ENCODE measurements at regions not wholly inside any gene's neighbourhood (a gene's known extent, or its start where the extent isn't known, plus 50 kb on each side); places are given as distances from the start of the nearest gene placed in this dataset.

GRCh38 chr18:56458770-56459712 is 179.4 kb downstream of the TXNL1 start:
- intact Hi-C loops (cut with micrococcal nuclease) (no loop called here), dilution Hi-C loops (cut with HindIII; ENCODE audit: low sequenced_read_pairs, unreplicated experiment) (no loop called here), in situ Hi-C loops (cut with MboI; ENCODE audit: low sequenced_read_pairs) (no loop called here)
- no peaks in the 10 kb centered on the region for H3K79me1 ChIP-seq (ENCODE audit: low read depth in 1 of 2, low read length in 2 of 2)
- no peak overlapping the region for H4K5ac ChIP-seq (ENCODE audit: low read depth, low read length)
- no peaks in the 10 kb centered on the region for H3K9me3 ChIP-seq (ENCODE audit: control insufficient read depth, insufficient read depth, low read length)
- WGBS, 2 experiments (ENCODE audit: extremely low coverage in 2 of 2, insufficient read length in 1 of 2): 100% methylated on average over 1 of the region's 13 CpGs; no CpG with 5 or more reads in 1 of the 2 experiments
- H4K91ac ChIP-seq (ENCODE audit: insufficient read depth, low read depth, low read length): no peak overlapping the region
- H3K4me2 ChIP-seq (ENCODE audit: low read depth, low read length): no peak overlapping the region
- no peak overlapping the region for H3K9ac ChIP-seq (ENCODE audit: low read depth, low read length)
- H2BK120ac ChIP-seq (ENCODE audit: low read depth, low read length): no peak overlapping the region
- CTCF ChIA-PET: no interaction called here
- H3K56ac ChIP-seq (ENCODE audit: extremely low read depth, insufficient read depth, low read length): no peak overlapping the region
- no peak overlapping the region for H3K23ac ChIP-seq (ENCODE audit: low read depth, low read length)
- POLR2A ChIA-PET (ENCODE audit: unreplicated experiment): no interaction called here
- H2BK15ac ChIP-seq (ENCODE audit: low read depth, low read length): no peak overlapping the region; the same call in 2 of the 3 replicates
- H2AK9ac ChIP-seq (replicated peaks; ENCODE audit: low read depth, low read length, poor library complexity): no peak overlapping the region
- no peak overlapping the region for H2BK5ac ChIP-seq (ENCODE audit: low read depth, low read length, poor library complexity, severe bottlenecking)
- H2AK5ac ChIP-seq (ENCODE audit: low read depth, low read length): no peak overlapping the region
- no peaks in the 10 kb centered on the region for H3K36me3 ChIP-seq (ENCODE audit: control insufficient read depth, insufficient read depth, low read length)
- H2AFZ ChIP-seq (replicated peaks; ENCODE audit: low read length, poor library complexity): no peak overlapping the region
- H3K27ac ChIP-seq (ENCODE audit: insufficient read depth, low read length): no peak overlapping the region
- TF ChIP-seq SMC3 (IDR thresholded peaks at IDR 0.05; ENCODE audit: low read depth, low read length): no peak
- TF ChIP-seq CEBPB (IDR thresholded peaks at IDR 0.05; ENCODE audit: low read depth, low read length): no peak
- TF ChIP-seq BHLHE40 (IDR thresholded peaks at IDR 0.05; ENCODE audit: low read depth, low read length): no peak
- TF ChIP-seq MAFK (IDR thresholded peaks at IDR 0.05; ENCODE audit: low read depth, low read length): no peak
- TF ChIP-seq RFX5 (IDR thresholded peaks at IDR 0.05; ENCODE audit: low read depth, low read length): no peak
- TF ChIP-seq RCOR1 (IDR thresholded peaks at IDR 0.05; ENCODE audit: insufficient replicate concordance, low read length): no peak
- TF ChIP-seq CTCF (conservative IDR thresholded peaks at IDR 0.05; ENCODE audit: low read depth, low read length): no peak
- no peak for TF ChIP-seq MXI1 (IDR thresholded peaks at IDR 0.05; ENCODE audit: borderline replicate concordance, low read depth, low read length)
- no peak for TF ChIP-seq POLR2A (IDR thresholded peaks at IDR 0.05; ENCODE audit: low read depth, low read length)
- no peak overlapping the region for H3K4me3 ChIP-seq (ENCODE audit: insufficient read depth, low read depth, low read length)
- no TSS peak for BruUV-seq (replicated peaks)
- H2BK20ac ChIP-seq (ENCODE audit: low read depth, low read length): no peak overlapping the region
- ATAC-seq (ENCODE audit: low read depth): no peak
- H3K18ac ChIP-seq (ENCODE audit: low read depth, low read length): no peak overlapping the region
- peaks cover 4% of the 10 kb centered on the region; the same call in 1 of the 2 replicates for H3K27me3 ChIP-seq (ENCODE audit: control insufficient read depth, insufficient read depth, low read length)
- H3K4ac ChIP-seq (ENCODE audit: low read depth, low read length): no peak overlapping the region
- no peaks in the 10 kb centered on the region for H3K4me1 ChIP-seq (ENCODE audit: control insufficient read depth, insufficient read depth, low read length)
- no peak overlapping the region for H4K8ac ChIP-seq (ENCODE audit: low read depth in 2 of 2, low read length in 2 of 2)
- H3K14ac ChIP-seq (replicated peaks; ENCODE audit: low read depth, low read length): no peak overlapping the region
- DNase-seq: no peak
- H4K20me1 ChIP-seq (ENCODE audit: insufficient read depth, low read length): no peaks in the 10 kb centered on the region
- no peaks in the 10 kb centered on the region for H3K9me1 ChIP-seq (ENCODE audit: insufficient read depth, low read length)

Measured in IMR-90 (cell line).